ENCODE measurements at regions not wholly inside any gene's neighbourhood (a gene's known extent, or its start where the extent isn't known, plus 50 kb on each side); places are given as distances from the start of the nearest gene placed in this dataset.

DNA sequence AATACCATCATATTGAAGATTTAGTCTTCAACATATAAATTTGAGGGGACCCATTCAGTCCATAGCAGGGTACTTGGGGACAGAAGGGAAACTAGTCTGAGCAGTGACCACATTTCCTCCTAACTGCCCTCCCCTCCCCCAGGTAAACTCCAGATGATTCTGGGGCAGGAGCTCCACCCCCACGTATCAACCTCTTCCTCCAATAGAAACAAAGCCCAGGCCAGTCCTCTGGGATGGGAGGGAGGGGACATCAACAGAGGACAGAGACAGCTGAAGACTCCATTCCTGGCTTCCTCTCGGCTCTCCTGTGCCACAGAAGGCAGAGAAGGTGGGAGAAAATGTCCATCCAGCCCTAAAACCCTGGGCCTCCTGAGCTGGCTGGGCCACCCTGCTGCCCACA, 85.0 kb upstream of the TOP1 start:
- DNase-seq (ENCODE audit: low read depth) (no peak), FAIRE-seq (no peak)
- H3K27me3 ChIP-seq (ENCODE audit: control insufficient read depth, insufficient read depth, low read length), result no peaks in the 10 kb centered on the region
- no peak overlapping the region for H3K4me3 ChIP-seq (ENCODE audit: low read depth, low read length)
- no peaks in the 10 kb centered on the region for H3K36me3 ChIP-seq (ENCODE audit: control insufficient read depth, insufficient read depth, low read length)
- TF ChIP-seq, protein P1, sequence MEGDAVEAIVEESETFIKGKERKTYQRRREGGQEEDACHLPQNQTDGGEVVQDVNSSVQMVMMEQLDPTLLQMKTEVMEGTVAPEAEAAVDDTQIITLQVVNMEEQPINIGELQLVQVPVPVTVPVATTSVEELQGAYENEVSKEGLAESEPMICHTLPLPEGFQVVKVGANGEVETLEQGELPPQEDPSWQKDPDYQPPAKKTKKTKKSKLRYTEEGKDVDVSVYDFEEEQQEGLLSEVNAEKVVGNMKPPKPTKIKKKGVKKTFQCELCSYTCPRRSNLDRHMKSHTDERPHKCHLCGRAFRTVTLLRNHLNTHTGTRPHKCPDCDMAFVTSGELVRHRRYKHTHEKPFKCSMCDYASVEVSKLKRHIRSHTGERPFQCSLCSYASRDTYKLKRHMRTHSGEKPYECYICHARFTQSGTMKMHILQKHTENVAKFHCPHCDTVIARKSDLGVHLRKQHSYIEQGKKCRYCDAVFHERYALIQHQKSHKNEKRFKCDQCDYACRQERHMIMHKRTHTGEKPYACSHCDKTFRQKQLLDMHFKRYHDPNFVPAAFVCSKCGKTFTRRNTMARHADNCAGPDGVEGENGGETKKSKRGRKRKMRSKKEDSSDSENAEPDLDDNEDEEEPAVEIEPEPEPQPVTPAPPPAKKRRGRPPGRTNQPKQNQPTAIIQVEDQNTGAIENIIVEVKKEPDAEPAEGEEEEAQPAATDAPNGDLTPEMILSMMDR (IDR thresholded peaks at IDR 0.05; ENCODE audit: insufficient read depth, low read length, severe bottlenecking), result no peak

DNA sequence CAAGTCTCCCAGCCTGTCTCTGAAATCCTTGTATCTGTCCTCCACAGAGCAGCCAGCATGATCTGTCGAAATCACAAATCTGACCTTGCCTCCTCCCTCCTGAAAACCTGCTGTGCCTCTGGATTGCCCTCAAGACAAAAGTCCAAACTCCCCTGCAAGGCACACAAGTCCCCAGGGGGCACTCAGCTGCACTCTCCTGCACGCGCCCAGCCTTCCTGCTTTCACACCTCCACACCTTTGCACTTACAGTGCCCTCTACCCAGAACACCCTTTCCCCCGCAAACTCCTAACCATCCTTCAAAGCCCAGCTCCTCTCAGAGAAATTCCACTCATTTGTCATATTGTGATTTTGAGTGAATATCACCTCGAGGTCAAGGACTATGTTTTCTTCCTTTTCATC, 83.4 kb upstream of the TOP1 start:
- Histone ChIP-seq H3K4me3 (ENCODE audit: low read depth, low read length) (no peak overlapping the region), H3K36me3 (ENCODE audit: control insufficient read depth, insufficient read depth, low read length) (no peaks in the 10 kb centered on the region), H3K27me3 (ENCODE audit: control insufficient read depth, insufficient read depth, low read length) (no peaks in the 10 kb centered on the region)
- TF ChIP-seq, protein P1 (IDR thresholded peaks at IDR 0.05; ENCODE audit: insufficient read depth, low read length, severe bottlenecking), result no peak
- FAIRE-seq, result no peak
- DNase-seq (ENCODE audit: low read depth), result no peak

DNA sequence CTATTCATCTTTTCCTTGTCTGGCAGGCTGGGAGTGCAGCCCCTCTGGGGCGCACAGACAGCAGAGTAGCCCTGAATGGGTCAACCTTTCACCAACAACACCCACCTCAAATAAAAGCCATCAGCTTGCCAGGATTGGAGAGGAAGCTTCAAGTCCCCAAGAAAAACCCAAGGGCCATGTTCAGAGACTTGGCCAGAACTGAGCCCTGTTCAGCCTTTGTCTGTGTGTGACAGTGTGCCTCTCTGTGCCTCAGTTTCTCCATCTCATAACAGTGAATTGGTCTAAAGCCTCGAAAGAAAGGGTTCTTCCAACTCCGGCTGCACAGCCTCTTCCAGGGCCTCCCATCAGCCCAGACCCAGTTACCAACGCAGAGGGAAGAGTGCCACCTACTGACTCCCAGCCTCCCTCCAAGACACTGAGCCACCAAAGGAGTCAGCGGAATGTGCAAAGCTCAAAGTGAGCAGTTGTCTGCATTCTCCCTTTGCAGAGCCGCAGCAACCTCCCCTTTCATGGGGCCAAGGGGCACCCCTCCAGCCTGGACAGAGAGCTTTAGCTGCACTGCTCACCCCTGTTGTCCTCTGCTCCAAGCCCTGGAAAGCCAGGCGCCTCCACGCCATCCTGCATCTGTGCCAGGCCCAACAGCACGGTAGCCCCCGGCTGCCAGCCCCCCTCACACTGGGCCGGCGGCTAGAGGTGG, 82.7 kb upstream of the TOP1 start:
- Histone ChIP-seq H3K27me3 (ENCODE audit: control insufficient read depth, insufficient read depth, low read length) (no peaks in the 10 kb centered on the region), H3K36me3 (ENCODE audit: control insufficient read depth, insufficient read depth, low read length) (no peaks in the 10 kb centered on the region), H3K4me3 (ENCODE audit: low read depth, low read length) (no peak overlapping the region)
- TF ChIP-seq, protein P1 (IDR thresholded peaks at IDR 0.05; ENCODE audit: insufficient read depth, low read length, severe bottlenecking), result peak; percentile 75
- FAIRE-seq (no peak), DNase-seq (ENCODE audit: low read depth) (peak; percentile 36)

DNA sequence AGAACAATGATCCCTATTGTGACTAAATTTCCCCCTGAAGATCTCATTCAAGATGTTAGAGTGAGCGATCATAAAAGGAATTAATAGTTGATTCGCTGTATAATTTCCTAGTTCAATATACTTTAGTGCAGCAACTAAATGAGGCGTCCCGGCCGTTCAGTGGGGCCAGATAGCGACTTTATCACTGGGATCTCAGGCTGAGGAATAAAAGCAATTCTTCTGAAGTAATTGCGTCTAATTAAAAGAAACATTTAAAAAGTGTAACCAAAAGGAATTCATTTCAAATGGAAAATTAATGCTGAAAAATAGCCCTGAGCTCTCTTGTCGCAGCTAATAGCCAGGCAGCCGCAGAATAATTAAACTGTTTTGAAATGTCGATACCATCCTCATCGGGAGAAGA, 82.2 kb upstream of the TOP1 start:
- FAIRE-seq, result no peak
- DNase-seq (ENCODE audit: low read depth), result no peak

DNA sequence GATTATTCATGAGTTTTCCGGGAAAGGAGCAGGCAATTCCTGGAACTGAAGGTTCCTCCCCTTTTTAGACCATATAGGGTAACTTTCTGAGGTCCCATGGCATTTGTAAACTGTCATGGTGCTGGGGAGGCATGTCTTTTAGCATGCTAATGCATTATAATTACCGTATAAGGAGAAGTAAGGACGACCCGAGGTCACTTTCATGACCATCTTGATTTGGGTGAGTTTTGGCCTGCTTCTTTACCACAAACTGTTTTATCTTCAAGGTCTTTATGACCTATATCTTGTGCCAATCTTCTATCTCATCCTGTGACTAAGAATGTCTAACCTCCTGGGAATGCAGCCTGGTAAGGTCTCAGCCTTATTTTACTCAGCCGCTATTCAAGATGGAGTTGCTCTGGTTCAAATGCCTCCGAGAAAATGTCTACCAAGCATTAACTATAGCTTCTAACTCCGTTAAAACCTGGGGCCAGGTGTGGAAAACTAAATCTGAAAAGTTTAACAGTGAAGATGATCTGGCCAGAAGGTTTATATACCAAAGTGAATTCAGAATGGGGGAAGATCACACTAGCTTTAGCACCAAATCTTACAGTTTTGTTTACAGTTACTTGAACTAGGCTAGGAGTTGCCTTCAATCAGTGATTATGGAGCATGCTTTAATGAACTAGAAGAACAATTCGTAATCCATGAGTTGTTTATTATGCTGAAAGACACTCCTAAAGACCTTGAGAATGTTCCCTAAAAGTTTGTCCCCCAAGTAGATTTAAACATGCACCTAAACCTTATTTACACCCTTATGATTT, 80.0 kb upstream of the TOP1 start:
- DNase-seq (ENCODE audit: low read depth) (peak; percentile 62), FAIRE-seq (no peak)
- Histone ChIP-seq H3K4me3 (ENCODE audit: low read depth, low read length) (no peak overlapping the region), H3K36me3 (ENCODE audit: control insufficient read depth, insufficient read depth, low read length) (no peaks in the 10 kb centered on the region), H3K27me3 (ENCODE audit: control insufficient read depth, insufficient read depth, low read length) (no peaks in the 10 kb centered on the region)
- TF ChIP-seq, protein P1 (IDR thresholded peaks at IDR 0.05; ENCODE audit: insufficient read depth, low read length, severe bottlenecking), result no peak

More for the DNA sequence above, 82.2 kb upstream of the TOP1 start:
- no peak overlapping the region for H3K4me3 ChIP-seq (ENCODE audit: low read depth, low read length)
- H3K27me3 ChIP-seq (ENCODE audit: control insufficient read depth, insufficient read depth, low read length), result no peaks in the 10 kb centered on the region
- no peaks in the 10 kb centered on the region for H3K36me3 ChIP-seq (ENCODE audit: control insufficient read depth, insufficient read depth, low read length)
- TF ChIP-seq, protein P1 (IDR thresholded peaks at IDR 0.05; ENCODE audit: insufficient read depth, low read length, severe bottlenecking), result no peak
